ENCODE measurements at regions not wholly inside any gene's neighbourhood (a gene's known extent, or its start where the extent isn't known, plus 50 kb on each side); places are given as distances from the start of the nearest gene placed in this dataset.

DNA sequence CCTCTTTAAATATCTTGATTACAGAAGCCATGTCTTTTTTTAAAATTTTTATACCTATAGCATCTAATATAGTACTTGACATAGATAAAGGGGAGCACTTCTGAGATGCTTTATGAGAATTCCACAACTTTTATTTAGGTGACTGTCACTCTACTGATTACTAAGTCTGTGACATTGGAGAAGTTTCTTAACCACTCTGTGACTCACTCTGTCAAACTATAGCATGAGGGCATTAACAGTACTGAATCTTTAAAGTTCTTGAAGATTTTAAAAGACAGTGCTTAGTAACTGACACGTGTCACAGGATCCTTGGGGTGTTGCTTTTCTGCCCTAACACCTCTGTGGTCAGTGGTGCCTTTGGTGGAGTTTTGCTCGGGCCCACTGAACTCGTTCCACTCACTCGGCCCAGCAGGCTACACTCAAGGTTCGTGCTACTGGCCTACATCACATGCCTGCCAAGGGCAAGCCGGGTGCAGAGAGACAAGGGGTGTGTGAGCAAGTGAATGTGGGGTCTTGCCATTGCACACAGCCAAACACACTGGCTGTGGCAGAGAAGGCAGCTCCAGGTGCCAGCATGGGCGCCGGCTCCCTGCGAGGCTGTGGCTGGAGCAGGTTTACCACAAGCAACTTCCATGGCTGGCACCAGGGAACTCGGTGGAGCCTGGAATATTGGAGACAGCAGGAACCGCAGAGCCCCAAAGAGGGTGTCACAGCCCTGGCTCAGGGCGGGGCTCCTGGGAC, 734.0 kb upstream of the CDH7 start:
- TF ChIP-seq, protein P1, sequence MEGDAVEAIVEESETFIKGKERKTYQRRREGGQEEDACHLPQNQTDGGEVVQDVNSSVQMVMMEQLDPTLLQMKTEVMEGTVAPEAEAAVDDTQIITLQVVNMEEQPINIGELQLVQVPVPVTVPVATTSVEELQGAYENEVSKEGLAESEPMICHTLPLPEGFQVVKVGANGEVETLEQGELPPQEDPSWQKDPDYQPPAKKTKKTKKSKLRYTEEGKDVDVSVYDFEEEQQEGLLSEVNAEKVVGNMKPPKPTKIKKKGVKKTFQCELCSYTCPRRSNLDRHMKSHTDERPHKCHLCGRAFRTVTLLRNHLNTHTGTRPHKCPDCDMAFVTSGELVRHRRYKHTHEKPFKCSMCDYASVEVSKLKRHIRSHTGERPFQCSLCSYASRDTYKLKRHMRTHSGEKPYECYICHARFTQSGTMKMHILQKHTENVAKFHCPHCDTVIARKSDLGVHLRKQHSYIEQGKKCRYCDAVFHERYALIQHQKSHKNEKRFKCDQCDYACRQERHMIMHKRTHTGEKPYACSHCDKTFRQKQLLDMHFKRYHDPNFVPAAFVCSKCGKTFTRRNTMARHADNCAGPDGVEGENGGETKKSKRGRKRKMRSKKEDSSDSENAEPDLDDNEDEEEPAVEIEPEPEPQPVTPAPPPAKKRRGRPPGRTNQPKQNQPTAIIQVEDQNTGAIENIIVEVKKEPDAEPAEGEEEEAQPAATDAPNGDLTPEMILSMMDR (IDR thresholded peaks at IDR 0.05; ENCODE audit: low read depth, low read length), result no peak
- TF ChIP-seq EZH2phosphoT487 (IDR thresholded peaks at IDR 0.05; ENCODE audit: low read depth), result no peak

Data from OCI-LY3 (cell line).